B cell (primary cell): ENCODE measurements at regions not wholly inside any gene's neighbourhood (a gene's known extent, or its start where the extent isn't known, plus 50 kb on each side); places are given as distances from the start of the nearest gene placed in this dataset.

Experiments
- ATAC-seq: fragments of 200-7000 bp; cut with Tn5 transposase; one replicate; pipeline ENCODE4 v1.10.0; 2021; ENCODE audit warnings: low read depth, mild to moderate bottlenecking, moderate number of reproducible peaks, moderate library complexity
- CTCF ChIA-PET: fragments of 350-600 bp; sonication (Branson Sonifier 250); formaldehyde crosslinking; loops from one replicate; lab custom pipeline; 2021; ENCODE audit warnings: antibody characterized with exemption, inconsistent platforms; lab: Charles Lee
- POLR2A ChIA-PET: fragments of 350-600 bp; sonication (Branson Sonifier 250); formaldehyde crosslinking; loops from one replicate; lab custom pipeline; 2021; ENCODE audit warnings: antibody characterized with exemption; lab: Charles Lee
- DNase-seq: peaks from one replicate; pipeline ENCODE4 v3.0.0; 2013
- H2AFZ ChIP-seq: 2 replicates; pipeline ENCODE4 v1.6.1; 2012; ENCODE audit warnings: mild to moderate bottlenecking, low read depth, low read length; ENCODE audit not compliant: insufficient read depth, poor library complexity, severe bottlenecking
- H3K27ac ChIP-seq, 2 donors: 1 replicate in 1 of 2; 2 replicates in 1 of 2; pipeline ENCODE4 v1.5.1; 2012 to 2013; ENCODE audit warnings: low read length in 2 of 2, mild to moderate bottlenecking in 2 of 2, moderate library complexity in 1 of 2
- H3K27me3 ChIP-seq, 4 experiments: fragments of 200-600 bp in 1 of 4; sonication (generic) in 1 of 4; replicated peaks in 1 of 4; 1 replicate in 2 of 4; 2 replicates in 2 of 4; pipeline versions ENCODE4 v1.6.1 to v1.7.0; 2013 to 2016; ENCODE audit warnings: low read length in 3 of 4, mild to moderate bottlenecking in 2 of 4, mixed read lengths in 1 of 4, moderate library complexity in 1 of 4; ENCODE audit not compliant: insufficient read depth in 4 of 4, control insufficient read depth in 3 of 4; ENCODE audit errors: control extremely low read depth in 1 of 4
- H3K36me3 ChIP-seq, 2 experiments: replicated peaks in 1 of 2; 1 replicate in 1 of 2; 2 replicates in 1 of 2; pipeline versions ENCODE4 v1.6.1 to v1.7.1; 2013; ENCODE audit warnings: low read length in 1 of 2; ENCODE audit not compliant: insufficient read depth in 2 of 2, control insufficient read depth in 1 of 2; ENCODE audit errors: control extremely low read depth in 1 of 2, extremely low read depth in 1 of 2
- H3K4me1 ChIP-seq, 2 donors: fragments of 200-600 bp in 1 of 2; sonication (generic) in 1 of 2; 1 replicate in 1 of 2; 2 replicates in 1 of 2; pipeline versions ENCODE4 v1.5.1 to v1.6.1; 2013 to 2017; ENCODE audit warnings: low read length in 2 of 2; ENCODE audit not compliant: control insufficient read depth in 2 of 2, insufficient read depth in 2 of 2
- H3K4me2 ChIP-seq: replicated peaks from 2 replicates; pipeline ENCODE3; 2012; ENCODE audit warnings: mild to moderate bottlenecking, low read depth, low read length; ENCODE audit not compliant: poor library complexity, severe bottlenecking
- H3K4me3 ChIP-seq, 5 experiments: fragments of 200-600 bp in 1 of 5; sonication (generic) in 1 of 5; 1 replicate in 3 of 5; 2 replicates in 2 of 5; pipeline versions ENCODE4 v1.5.1 to v1.7.0; 2011 to 2016; ENCODE audit warnings: low read length in 4 of 5, mild to moderate bottlenecking in 4 of 5, low read depth in 2 of 5, control low read depth in 1 of 5, moderate library complexity in 1 of 5; ENCODE audit not compliant: insufficient read depth in 1 of 5; ENCODE audit errors: control extremely low read depth in 1 of 5, extremely low read depth in 1 of 5
- H3K79me2 ChIP-seq: fragments of 200-600 bp; sonication (generic); one replicate; pipeline ENCODE4 v1.6.0; 2016; ENCODE audit warnings: low read length; ENCODE audit not compliant: control insufficient read depth, insufficient read depth
- H3K9ac ChIP-seq: fragments of 200-600 bp; sonication (generic); 2 replicates; pipeline ENCODE4 v1.6.1; 2017; ENCODE audit warnings: mild to moderate bottlenecking, low read length, moderate library complexity
- H3K9me3 ChIP-seq, 3 donors: one replicate each; pipeline versions ENCODE4 v1.6.1 to v1.7.1; 2013; ENCODE audit warnings: low read length in 2 of 3; ENCODE audit not compliant: control insufficient read depth in 2 of 3, insufficient read depth in 1 of 3; ENCODE audit errors: control extremely low read depth in 1 of 3
- H4K20me1 ChIP-seq: 2 replicates; pipeline ENCODE4 v1.6.0; 2012; ENCODE audit warnings: mild to moderate bottlenecking, low read length; ENCODE audit not compliant: insufficient read depth, control insufficient read depth, poor library complexity, severe bottlenecking
- H3K27ac Mint-ChIP-seq: one replicate; pipeline ENCODE4 v1.8.0; 2021; ENCODE audit warnings: mixed read lengths
- H3K27me3 Mint-ChIP-seq: one replicate; pipeline ENCODE4 v1.8.0; 2021; ENCODE audit warnings: mixed read lengths
- H3K4me1 Mint-ChIP-seq: one replicate; pipeline ENCODE4 v1.8.0; 2021; ENCODE audit warnings: mixed read lengths
- H3K4me3 Mint-ChIP-seq: one replicate; pipeline ENCODE4 v1.8.0; 2021; ENCODE audit warnings: mixed read lengths
- H3K9me3 Mint-ChIP-seq: one replicate; pipeline ENCODE4 v1.8.0; 2022; ENCODE audit warnings: mixed read lengths; ENCODE audit not compliant: insufficient read depth
- CTCF ChIP-seq: fragments of 200-600 bp; IDR thresholded peaks from one replicate; pipeline ENCODE4 v1.8.0; 2022; ENCODE audit warnings: antibody characterized with exemption, mild to moderate bottlenecking
- EZH2 ChIP-seq: IDR thresholded peaks from 2 replicates; pipeline ENCODE4 v1.6.1; 2012; ENCODE audit warnings: borderline replicate concordance, low read depth, mild to moderate bottlenecking, moderate library complexity, low read length; ENCODE audit not compliant: insufficient read depth, poor library complexity, severe bottlenecking
- WGBS: methylation state at CpG from one replicate; pipeline ENCODE4 v1.1.5; 2013; ENCODE audit warnings: missing lambda C conversion rate; ENCODE audit not compliant: insufficient coverage; 5-methylcytosine and 5-hydroxymethylcytosine counted together
- intact Hi-C: fragments of 100-400 bp; cut with micrococcal nuclease; formaldehyde crosslinking; loops from one replicate; pipeline ENCODE4 v1.10.0; 2022

- H3K27ac Mint-ChIP-seq: no peak overlapping the region
- DNase-seq: no peak
- no peak overlapping the region for H3K4me2 ChIP-seq
- no peak overlapping the region for H3K4me3 ChIP-seq
- no peaks in the 10 kb centered on the region for H3K27me3 ChIP-seq
- H3K4me3 Mint-ChIP-seq: no peak overlapping the region
- ChIA-PET CTCF (no interaction called here), POLR2A (no interaction called here)
- H3K9me3 Mint-ChIP-seq: peaks cover 3% of the 10 kb centered on the region
- no peak for TF ChIP-seq CTCF
- TF ChIP-seq EZH2: no peak
- H3K4me1 Mint-ChIP-seq: no peaks in the 10 kb centered on the region
- no peak overlapping the region for H3K27ac ChIP-seq
- 100% methylated on average over 2 of the region's 2 CpGs for WGBS
- H3K4me1 ChIP-seq: no peaks in the 10 kb centered on the region
- H3K27me3 Mint-ChIP-seq: no peaks in the 10 kb centered on the region
- intact Hi-C loops: no loop called here
- H3K9me3 ChIP-seq: peaks cover 0 to 21% (median 2%) of the 10 kb centered on the region in 3 donors
- no peaks in the 10 kb centered on the region for H3K36me3 ChIP-seq
- H2AFZ ChIP-seq: no peak overlapping the region
- H4K20me1 ChIP-seq: no peaks in the 10 kb centered on the region
- H3K9ac ChIP-seq: no peak overlapping the region
- H3K79me2 ChIP-seq: no peaks in the 10 kb centered on the region
- ATAC-seq: no peak
Observed at GRCh38 chr4:25503779-25504178, 126.7 kb downstream of the ANAPC4 start.

GRCh38 chr4:25504932-25505636, 128.0 kb downstream of the ANAPC4 start:
- H3K9me3 Mint-ChIP-seq: peaks cover 3% of the 10 kb centered on the region
- Histone ChIP-seq H3K79me2 (no peaks in the 10 kb centered on the region), H2AFZ (no peak overlapping the region), H3K4me3 (no peak overlapping the region), H3K27me3 (no peaks in the 10 kb centered on the region), H3K4me2 (no peak overlapping the region), H3K4me1 (no peaks in the 10 kb centered on the region), H4K20me1 (no peaks in the 10 kb centered on the region), H3K9ac (no peak overlapping the region), H3K36me3 (no peaks in the 10 kb centered on the region), H3K27ac (no peak overlapping the region), H3K9me3 (peaks cover 0 to 21% (median 2%) of the 10 kb centered on the region in 3 donors)
- H3K4me3 Mint-ChIP-seq: no peak overlapping the region
- ChIA-PET CTCF (no interaction called here), POLR2A (no interaction called here)
- no peaks in the 10 kb centered on the region for H3K4me1 Mint-ChIP-seq
- no peaks in the 10 kb centered on the region for H3K27me3 Mint-ChIP-seq
- H3K27ac Mint-ChIP-seq: no peak overlapping the region
- ATAC-seq: no peak
- TF ChIP-seq CTCF: no peak
- TF ChIP-seq EZH2: no peak
- WGBS: 98% methylated on average over 74 of the region's 74 CpGs
- intact Hi-C loops: no loop called here
- no peak for DNase-seq
